HG03439 (cell line): ENCODE measurements at regions not wholly inside any gene's neighbourhood (a gene's known extent, or its start where the extent isn't known, plus 50 kb on each side); places are given as distances from the start of the nearest gene placed in this dataset.
"Not testable (repeated sequence)": the region's sequence is repeated elsewhere in the genome, so short reads cannot be mapped to it uniquely, and the experiment has no call there.

Source experiments
- ATAC-seq: cut with Tn5 transposase; IDR thresholded peaks from one replicate; pipeline ENCODE4 v1.9.1; 2021; ENCODE audit warnings: mild to moderate bottlenecking, moderate library complexity; ENCODE audit not compliant: unreplicated experiment

DNA sequence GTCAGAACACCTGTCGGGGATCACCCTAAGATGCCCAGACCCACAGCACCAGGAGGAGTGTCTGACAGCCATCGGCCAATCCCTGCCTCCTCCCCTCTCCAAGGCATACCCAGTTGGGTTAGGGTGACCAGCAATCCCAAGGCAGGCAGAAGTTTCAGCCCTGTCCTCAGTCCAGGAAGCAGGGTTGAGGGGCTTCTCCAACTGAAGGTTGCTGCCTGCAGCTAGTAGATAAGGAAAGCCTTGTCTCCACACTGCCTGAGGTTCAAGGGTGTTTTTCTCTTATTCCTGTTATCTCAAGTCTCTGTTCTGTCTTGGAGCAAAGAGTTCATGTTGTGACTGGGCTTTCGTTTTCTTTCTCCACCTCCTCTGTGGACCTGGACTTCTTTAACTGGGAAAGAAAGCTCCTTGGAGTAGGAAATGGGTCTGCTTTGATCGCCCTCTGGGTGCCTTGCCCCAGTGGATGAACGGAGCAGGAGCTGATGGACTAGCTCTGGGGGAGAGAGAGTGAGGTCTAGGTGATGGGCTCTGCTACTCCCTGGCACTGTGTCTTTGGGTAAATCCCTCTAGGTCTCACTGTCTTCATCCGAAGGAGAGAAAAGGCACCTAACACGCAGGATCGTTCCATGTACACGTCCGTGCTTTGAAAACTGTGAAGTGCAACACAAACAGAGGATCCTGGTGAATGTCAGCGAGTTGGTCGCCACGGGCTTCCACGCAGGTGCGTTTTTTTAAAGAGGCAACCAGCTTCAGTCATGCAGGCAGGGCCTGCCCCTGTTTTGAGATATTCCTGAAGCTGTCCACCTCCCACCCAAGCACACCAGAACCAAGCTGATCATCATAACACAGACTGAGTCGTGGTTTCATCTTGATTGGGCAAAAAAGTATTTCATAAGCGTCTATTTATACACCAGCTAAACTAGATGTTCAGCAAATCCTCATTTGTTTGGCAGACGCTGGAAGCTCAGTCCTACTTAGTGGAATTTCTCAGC lies 52.5 kb upstream of the FOXN3 start:
- no peak for ATAC-seq

DNA sequence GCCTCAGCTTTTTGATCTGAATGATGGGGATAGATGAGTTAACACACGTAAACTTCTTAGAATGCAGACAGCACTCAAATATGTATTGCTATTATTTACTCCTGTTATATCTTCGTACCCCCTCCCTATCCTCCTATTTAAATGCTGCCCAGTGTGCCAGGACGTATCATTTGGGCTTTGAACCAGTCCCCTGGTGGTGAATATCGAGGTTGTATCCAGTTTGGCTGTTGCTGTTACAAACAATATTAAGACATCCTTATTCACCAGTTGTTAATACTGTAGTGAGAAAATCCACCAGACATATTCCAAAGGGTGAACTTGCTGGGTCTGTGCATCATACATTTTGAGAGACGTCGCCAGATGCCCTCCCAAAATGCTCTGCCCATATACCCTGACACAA lies 51.5 kb upstream of the FOXN3 start:
- no peak for ATAC-seq

DNA sequence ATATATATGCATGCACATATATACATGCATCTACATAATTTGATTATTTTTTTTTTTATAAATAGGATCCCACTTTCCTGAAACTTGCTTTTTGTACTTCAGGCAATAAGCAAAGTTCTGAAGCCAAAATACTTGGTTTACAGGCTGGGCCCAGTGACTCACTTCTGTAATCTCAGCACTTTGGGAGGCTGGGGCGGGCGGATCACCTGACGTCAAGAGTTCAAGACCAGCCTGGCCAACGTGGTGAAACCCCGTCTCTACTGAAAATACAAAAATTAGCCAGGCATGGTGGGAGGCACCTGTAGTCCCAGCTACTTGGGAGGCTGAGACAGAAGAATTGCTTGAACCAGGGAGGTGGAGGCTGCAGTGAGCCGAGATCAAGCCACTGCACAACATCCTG lies 51.0 kb upstream of the FOXN3 start:
- ATAC-seq, result not testable (repeated sequence)

DNA sequence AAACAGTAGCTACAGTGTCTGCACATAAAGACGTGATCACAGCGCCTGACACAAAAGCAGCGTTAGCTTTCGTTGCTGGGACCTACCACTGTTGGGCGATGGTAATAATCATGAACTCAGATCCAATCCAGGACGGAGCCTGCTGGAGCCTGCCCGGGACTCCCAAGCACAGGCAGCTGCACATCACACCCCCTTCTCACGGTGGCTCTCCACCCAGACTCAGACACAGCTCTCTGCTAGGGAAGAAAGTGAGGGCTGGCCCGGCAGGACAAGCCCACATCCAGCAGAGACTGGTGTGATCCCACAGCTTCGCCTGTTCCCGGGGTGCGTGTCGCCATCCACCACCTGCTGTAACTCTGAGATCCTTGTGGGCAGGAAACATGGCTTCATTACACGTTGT lies 49.9 kb upstream of the FOXN3 start:
- no peak for ATAC-seq
